ENCODE measurements at regions not wholly inside any gene's neighbourhood (a gene's known extent, or its start where the extent isn't known, plus 50 kb on each side); places are given as distances from the start of the nearest gene placed in this dataset.

DNA sequence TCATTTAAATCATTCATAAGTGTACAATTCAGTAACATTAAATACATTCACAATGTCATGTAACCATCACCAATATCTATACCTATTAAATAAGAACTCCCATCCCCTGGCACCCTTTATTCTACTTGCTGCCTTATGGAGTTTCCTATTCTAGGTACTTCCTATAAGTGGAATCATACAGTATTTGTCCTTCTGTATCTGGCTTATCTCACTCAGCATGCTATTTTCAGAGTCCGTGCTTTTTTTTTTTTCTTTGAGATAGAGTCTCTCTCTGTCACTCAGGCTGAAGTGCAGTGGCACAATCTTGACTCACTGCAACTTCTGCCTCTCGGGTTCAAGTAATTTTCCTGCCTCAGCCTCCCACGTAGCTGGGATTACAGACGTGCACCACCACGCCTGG is 67.9 kb upstream of the STOX2 start:
- TF ChIP-seq, protein P1, sequence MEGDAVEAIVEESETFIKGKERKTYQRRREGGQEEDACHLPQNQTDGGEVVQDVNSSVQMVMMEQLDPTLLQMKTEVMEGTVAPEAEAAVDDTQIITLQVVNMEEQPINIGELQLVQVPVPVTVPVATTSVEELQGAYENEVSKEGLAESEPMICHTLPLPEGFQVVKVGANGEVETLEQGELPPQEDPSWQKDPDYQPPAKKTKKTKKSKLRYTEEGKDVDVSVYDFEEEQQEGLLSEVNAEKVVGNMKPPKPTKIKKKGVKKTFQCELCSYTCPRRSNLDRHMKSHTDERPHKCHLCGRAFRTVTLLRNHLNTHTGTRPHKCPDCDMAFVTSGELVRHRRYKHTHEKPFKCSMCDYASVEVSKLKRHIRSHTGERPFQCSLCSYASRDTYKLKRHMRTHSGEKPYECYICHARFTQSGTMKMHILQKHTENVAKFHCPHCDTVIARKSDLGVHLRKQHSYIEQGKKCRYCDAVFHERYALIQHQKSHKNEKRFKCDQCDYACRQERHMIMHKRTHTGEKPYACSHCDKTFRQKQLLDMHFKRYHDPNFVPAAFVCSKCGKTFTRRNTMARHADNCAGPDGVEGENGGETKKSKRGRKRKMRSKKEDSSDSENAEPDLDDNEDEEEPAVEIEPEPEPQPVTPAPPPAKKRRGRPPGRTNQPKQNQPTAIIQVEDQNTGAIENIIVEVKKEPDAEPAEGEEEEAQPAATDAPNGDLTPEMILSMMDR (IDR thresholded peaks at IDR 0.05 in 4 of 5, conservative IDR thresholded peaks at IDR 0.05 in 1 of 5): no peak
- TF ChIP-seq POLR2A (IDR thresholded peaks at IDR 0.05): no peak
